MV-4-11 (cell line): ENCODE measurements at regions not wholly inside any gene's neighbourhood (a gene's known extent, or its start where the extent isn't known, plus 50 kb on each side); places are given as distances from the start of the nearest gene placed in this dataset.
"Not testable (repeated sequence)": the region's sequence is repeated elsewhere in the genome, so short reads cannot be mapped to it uniquely, and the experiment has no call there.

ENCODE experiments used
- DNase-seq: peaks from one replicate; lab custom pipeline; 2025; lab: John Stamatoyannopoulos, UW

GRCh38 chr15:85264614-85265190, 115.7 kb upstream of the AKAP13 start:
- DNase-seq: not testable (repeated sequence)

GRCh38 chr15:85267158-85267857, 113.1 kb upstream of the AKAP13 start:
- not testable (repeated sequence) for DNase-seq

GRCh38 chr15:85274315-85275050, 105.9 kb upstream of the AKAP13 start:
- DNase-seq: no peak

GRCh38 chr15:85276508-85276907, 103.9 kb upstream of the AKAP13 start:
- DNase-seq: no peak

- DNase-seq: no peak
Observed at GRCh38 chr15:85276921-85277320, 103.5 kb upstream of the AKAP13 start.

GRCh38 chr15:85277847-85278370, 102.5 kb upstream of the AKAP13 start:
- DNase-seq: no peak

- no peak for DNase-seq
Observed at GRCh38 chr15:85280203-85280602, 100.2 kb upstream of the AKAP13 start.

- DNase-seq: no peak
Observed at GRCh38 chr15:85281293-85281882, 99.0 kb upstream of the AKAP13 start.

GRCh38 chr15:85282504-85283115, 97.8 kb upstream of the AKAP13 start:
- no peak for DNase-seq

GRCh38 chr15:85283815-85284214, 96.6 kb upstream of the AKAP13 start:
- not testable (repeated sequence) for DNase-seq

GRCh38 chr15:85284497-85284896, 95.9 kb upstream of the AKAP13 start:
- DNase-seq: no peak

GRCh38 chr15:85289677-85290365, 90.6 kb upstream of the AKAP13 start:
- no peak for DNase-seq

GRCh38 chr15:85292583-85292982, 87.8 kb upstream of the AKAP13 start:
- not testable (repeated sequence) for DNase-seq

GRCh38 chr15:85296615-85297402, 83.6 kb upstream of the AKAP13 start:
- peak; percentile 64 for DNase-seq

- no peak for DNase-seq
Observed at GRCh38 chr15:85297537-85297936, 82.9 kb upstream of the AKAP13 start.

GRCh38 chr15:85298366-85298765, 82.0 kb upstream of the AKAP13 start:
- DNase-seq: no peak

GRCh38 chr15:85298941-85299340, 81.5 kb upstream of the AKAP13 start:
- no peak for DNase-seq

GRCh38 chr15:85302271-85302670, 78.1 kb upstream of the AKAP13 start:
- no peak for DNase-seq

- DNase-seq: no peak
Observed at GRCh38 chr15:85305050-85305449, 75.4 kb upstream of the AKAP13 start.

- no peak for DNase-seq
Observed at GRCh38 chr15:85306946-85307686, 73.3 kb upstream of the AKAP13 start.
